ENCODE measurements at regions not wholly inside any gene's neighbourhood (a gene's known extent, or its start where the extent isn't known, plus 50 kb on each side); places are given as distances from the start of the nearest gene placed in this dataset.

GRCh38 chr5:155441849-155442248 is 428.3 kb downstream of the KIF4B start:
- no peak for TF ChIP-seq CTCF (IDR thresholded peaks at IDR 0.05; ENCODE audit: insufficient read depth, low read depth, low read length)
- no peak for TF ChIP-seq EZH2 (IDR thresholded peaks at IDR 0.05; ENCODE audit: insufficient read depth, low read length)

Data from astrocyte (in vitro differentiated cells and primary cell).